ENCODE measurements at regions not wholly inside any gene's neighbourhood (a gene's known extent, or its start where the extent isn't known, plus 50 kb on each side); places are given as distances from the start of the nearest gene placed in this dataset.

GRCh38 chr1:192524223-192524622 lies 51.4 kb upstream of the RGS1 start:
- DNase-seq: no peak
